Lung (tissue), 11 donors: ENCODE measurements at regions not wholly inside any gene's neighbourhood (a gene's known extent, or its start where the extent isn't known, plus 50 kb on each side); places are given as distances from the start of the nearest gene placed in this dataset.
"Not testable (repeated sequence)": the region's sequence is repeated elsewhere in the genome, so short reads cannot be mapped to it uniquely, and the experiment has no call there.

Source experiments
- ATAC-seq: fragments of 200-7000 bp; cut with Tn5 transposase; one replicate; pipeline ENCODE4 v1.9.1; 2020; ENCODE audit warnings: moderate number of reproducible peaks; ENCODE audit not compliant: insufficient read depth, low FRiP score
- DNase-seq, 3 donors: peaks; one replicate each; pipeline ENCODE4 v3.0.0-alpha.2; 2013 to 2017
- H3K27ac ChIP-seq, 2 donors: one replicate each; pipeline ENCODE4 v1.5.1; 2013; ENCODE audit warnings: mild to moderate bottlenecking in 2 of 2, moderate library complexity in 2 of 2, control low read depth in 1 of 2, inconsistent platforms in 1 of 2, low read depth in 1 of 2, low read length in 1 of 2
- H3K27me3 ChIP-seq, 3 donors: one replicate each; pipeline ENCODE4 v1.5.1; 2013; ENCODE audit warnings: low read length in 2 of 3; ENCODE audit not compliant: control insufficient read depth in 3 of 3, insufficient read depth in 3 of 3
- H3K36me3 ChIP-seq, 4 donors: one replicate each; pipeline ENCODE4 v1.5.1; 2013; ENCODE audit warnings: low read length in 4 of 4, mild to moderate bottlenecking in 1 of 4, moderate library complexity in 1 of 4; ENCODE audit not compliant: control insufficient read depth in 4 of 4, insufficient read depth in 4 of 4
- H3K4me1 ChIP-seq, 5 donors: one replicate each; pipeline ENCODE4 v1.5.1; 2013; ENCODE audit warnings: low read length in 5 of 5, mild to moderate bottlenecking in 2 of 5, moderate library complexity in 1 of 5; ENCODE audit not compliant: control insufficient read depth in 5 of 5, insufficient read depth in 5 of 5
- H3K4me3 ChIP-seq: one replicate; pipeline ENCODE4 v1.5.1; 2013; ENCODE audit warnings: mild to moderate bottlenecking, control low read depth, moderate library complexity
- H3K9ac ChIP-seq, 2 donors: one replicate each; pipeline ENCODE4 v1.5.1; 2013; ENCODE audit warnings: low read length in 2 of 2, control low read depth in 1 of 2; ENCODE audit not compliant: insufficient read depth in 1 of 2
- H3K9me3 ChIP-seq, 4 donors: one replicate each; pipeline ENCODE4 v1.5.1; 2013; ENCODE audit warnings: low read length in 3 of 4, mild to moderate bottlenecking in 1 of 4, moderate library complexity in 1 of 4; ENCODE audit not compliant: control insufficient read depth in 4 of 4, insufficient read depth in 3 of 4
- CTCF ChIP-seq: IDR thresholded peaks from 2 replicates; pipeline ENCODE4 v1.5.1; 2012; ENCODE audit warnings: mild to moderate bottlenecking; ENCODE audit errors: control extremely low read depth, extremely low read depth
- WGBS, 2 donors: extraction: QIAGEN DNeasy Blood & Tissue Kit; methylation state at CpG; one replicate each; pipeline ENCODE4 v1.1.7; 2013; 5-methylcytosine and 5-hydroxymethylcytosine counted together
- donor health status: control.
- donor health status: control.
- donor health status: Bipolar disorder and iron deficiency.
- donor health status: healthy.
- donor health status: DM: yes; HTN: yes; CAD: no.

GRCh38 chr18:38786906-38787305 lies 1221.3 kb upstream of the CELF4 start:
- Histone ChIP-seq H3K36me3 (no peaks in the 10 kb centered on the region), H3K27me3 (no peaks in the 10 kb centered on the region), H3K9ac (no peak overlapping the region), H3K4me1 (no peaks in the 10 kb centered on the region), H3K9me3 (no peaks in the 10 kb centered on the region), H3K4me3 (no peak overlapping the region), H3K27ac (no peak overlapping the region)
- no peak for ATAC-seq
- 75 to 87% methylated on average over 1 of the region's 1 CpG for WGBS, 2 donors
- TF ChIP-seq CTCF: no peak
- peak in 2 of 3 donors; percentile 34 to 52 for DNase-seq

- not testable (repeated sequence) for H3K27me3 ChIP-seq, ATAC-seq, H3K9me3 ChIP-seq, H3K4me3 ChIP-seq, H3K4me1 ChIP-seq, H3K27ac ChIP-seq, DNase-seq, H3K9ac ChIP-seq, H3K36me3 ChIP-seq
- WGBS, 2 donors: 84 to 90% methylated on average over 1 of the region's 1 CpG
These were observed 1206.0 kb upstream of the CELF4 start for GRCh38 chr18:38771620-38772019.

- Histone ChIP-seq H3K4me3 (no peak overlapping the region), H3K9me3 (peaks cover 0 to 5% (median 0%) of the 10 kb centered on the region in 4 donors), H3K9ac (no peak overlapping the region), H3K36me3 (no peaks in the 10 kb centered on the region), H3K27ac (no peak overlapping the region), H3K4me1 (no peaks in the 10 kb centered on the region), H3K27me3 (no peaks in the 10 kb centered on the region)
- ATAC-seq (no peak), DNase-seq (no peak)
- no peak for TF ChIP-seq CTCF
- 89 to 95% methylated on average over 1 of the region's 1 CpG for WGBS, 2 donors
These were observed 1202.9 kb upstream of the CELF4 start for GRCh38 chr18:38768504-38768903.

GRCh38 chr18:38759457-38759856 lies 1193.9 kb upstream of the CELF4 start:
- no peak overlapping the region for H3K9ac ChIP-seq
- no peak overlapping the region for H3K4me3 ChIP-seq
- no peak for TF ChIP-seq CTCF
- DNase-seq (no peak), ATAC-seq (no peak)
- no peaks in the 10 kb centered on the region for H3K36me3 ChIP-seq
- peaks cover 0 to 1% (median 0%) of the 10 kb centered on the region in 4 donors for H3K9me3 ChIP-seq
- H3K27ac ChIP-seq: no peak overlapping the region
- no peaks in the 10 kb centered on the region for H3K4me1 ChIP-seq
- 88 to 91% methylated on average over 1 of the region's 1 CpG for WGBS, 2 donors
- H3K27me3 ChIP-seq: no peaks in the 10 kb centered on the region
